ENCODE measurements at regions not wholly inside any gene's neighbourhood (a gene's known extent, or its start where the extent isn't known, plus 50 kb on each side); places are given as distances from the start of the nearest gene placed in this dataset.

- TF ChIP-seq FOXM1 (IDR thresholded peaks at IDR 0.05; ENCODE audit: low read depth) = no peak
- no peak for TF ChIP-seq POLR2AphosphoS5 (IDR thresholded peaks at IDR 0.05; ENCODE audit: low read depth, low read length)
- TF ChIP-seq JUND (IDR thresholded peaks at IDR 0.05) = no peak
- TF ChIP-seq CTCF (IDR thresholded peaks at IDR 0.05) = no peak
- no peak for TF ChIP-seq TEAD4 (IDR thresholded peaks at IDR 0.05; ENCODE audit: borderline replicate concordance, insufficient read depth)
- no peak for TF ChIP-seq RAD21 (IDR thresholded peaks at IDR 0.05; ENCODE audit: low read length)
These were observed 453.0 kb downstream of the SLCO4C1 start for GRCh38 chr5:101843055-101843454.

Data from SK-N-SH (cell line).